ENCODE measurements at regions not wholly inside any gene's neighbourhood (a gene's known extent, or its start where the extent isn't known, plus 50 kb on each side); places are given as distances from the start of the nearest gene placed in this dataset.

- no peak for TF ChIP-seq CTCF (IDR thresholded peaks at IDR 0.05)
- no peak for TF ChIP-seq POLR2A (IDR thresholded peaks at IDR 0.05)
These were observed 58.3 kb upstream of the ACOT11 start for GRCh38 chr1:54489627-54490250.
